Dendritic cell treated with granulocyte-macrophage colony-stimulating factor and Interleukin-4, amounts not matched to agents 40 ng/mL and 50 ng/mL, for 4 days (primary cell): ENCODE measurements at regions not wholly inside any gene's neighbourhood (a gene's known extent, or its start where the extent isn't known, plus 50 kb on each side); places are given as distances from the start of the nearest gene placed in this dataset.

ENCODE experiments used
- H3K27ac Mint-ChIP-seq: one replicate; pipeline ENCODE4 v1.8.0; 2022; ENCODE audit warnings: mild to moderate bottlenecking, mixed read lengths
- H3K27me3 Mint-ChIP-seq: one replicate; pipeline ENCODE4 v1.8.0; 2022; ENCODE audit warnings: mild to moderate bottlenecking, mixed read lengths
- H3K36me3 Mint-ChIP-seq: one replicate; pipeline ENCODE4 v1.8.0; 2022; ENCODE audit warnings: low read depth, mixed read lengths
- H3K4me1 Mint-ChIP-seq: one replicate; pipeline ENCODE4 v1.8.0; 2022; ENCODE audit warnings: low read depth, mixed read lengths
- H3K4me3 Mint-ChIP-seq: one replicate; pipeline ENCODE4 v1.8.0; 2022; ENCODE audit warnings: mild to moderate bottlenecking, moderate library complexity, mixed read lengths
- H3K9me3 Mint-ChIP-seq: one replicate; pipeline ENCODE4 v1.8.0; 2022; ENCODE audit warnings: mixed read lengths
- intact Hi-C: fragments of 100-400 bp; cut with micrococcal nuclease; formaldehyde crosslinking; loops from one replicate; pipeline ENCODE4 v1.15.0; 2022

GRCh38 chr6:159609652-159610178 is 83.3 kb downstream of the SOD2 start:
- Mint-ChIP-seq H3K4me1 (no peaks in the 10 kb centered on the region), H3K27ac (no peak overlapping the region), H3K36me3 (no peaks in the 10 kb centered on the region), H3K9me3 (peaks cover 13% of the 10 kb centered on the region), H3K4me3 (no peak overlapping the region), H3K27me3 (no peaks in the 10 kb centered on the region)
- intact Hi-C loops: no loop called here

- intact Hi-C loops: no loop called here
- Mint-ChIP-seq H3K36me3 (no peaks in the 10 kb centered on the region), H3K27ac (no peak overlapping the region), H3K9me3 (peaks cover 7% of the 10 kb centered on the region), H3K27me3 (no peaks in the 10 kb centered on the region), H3K4me3 (no peak overlapping the region), H3K4me1 (no peaks in the 10 kb centered on the region)
Observed at GRCh38 chr6:159608961-159609651, 83.9 kb downstream of the SOD2 start.

DNA sequence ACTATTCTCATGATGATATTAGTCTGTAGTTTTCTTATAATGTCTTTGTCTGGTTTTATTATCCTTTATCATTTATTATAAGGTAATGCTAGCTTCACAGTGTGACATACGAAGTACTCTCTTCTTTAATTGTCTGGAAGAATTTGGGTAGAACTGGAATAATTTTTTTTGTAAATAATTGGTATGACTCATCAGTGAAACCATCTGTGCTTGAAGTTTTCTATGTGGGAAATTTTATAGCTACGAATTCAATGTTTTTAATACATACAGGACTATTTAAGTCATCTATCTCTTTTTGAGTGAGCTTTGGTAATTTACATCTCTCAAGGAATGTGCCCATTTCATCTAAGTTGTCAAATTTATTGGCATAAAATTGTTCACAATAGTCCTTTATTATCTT is 86.3 kb downstream of the SOD2 start:
- H3K27ac Mint-ChIP-seq: no peak overlapping the region
- intact Hi-C loops: no loop called here

DNA sequence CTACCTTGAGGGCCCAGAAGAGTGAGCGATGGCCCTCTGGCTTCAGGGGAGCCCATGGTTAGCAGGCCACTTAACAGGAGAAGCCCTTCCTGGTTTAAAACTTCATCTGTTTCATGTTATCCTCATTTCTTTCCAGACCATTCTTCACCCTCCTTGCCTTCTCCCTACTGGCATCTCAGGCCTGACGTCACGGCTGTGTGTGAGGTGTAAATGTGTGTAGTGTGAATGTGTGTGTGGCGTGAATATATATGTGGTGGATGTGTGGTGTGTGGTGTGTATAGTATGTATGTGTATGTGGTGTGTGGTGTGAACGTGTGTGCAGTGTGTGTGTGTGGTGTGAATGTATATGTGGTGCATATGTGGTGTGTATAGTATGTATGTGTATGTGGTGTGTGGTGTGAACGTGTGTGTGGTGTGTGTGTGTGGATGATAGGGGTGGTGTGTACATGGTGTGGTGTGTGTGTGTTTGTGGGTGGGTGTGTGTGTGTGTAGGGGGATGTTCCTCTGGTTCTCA is 88.5 kb downstream of the SOD2 start:
- no peaks in the 10 kb centered on the region for H3K36me3 Mint-ChIP-seq
- no peak overlapping the region for H3K27ac Mint-ChIP-seq

More for the DNA sequence above, 86.3 kb downstream of the SOD2 start:
- peaks cover 5% of the 10 kb centered on the region for H3K27me3 Mint-ChIP-seq
- H3K36me3 Mint-ChIP-seq: no peaks in the 10 kb centered on the region
- no peaks in the 10 kb centered on the region for H3K4me1 Mint-ChIP-seq
- no peaks in the 10 kb centered on the region for H3K9me3 Mint-ChIP-seq
- H3K4me3 Mint-ChIP-seq: no peak overlapping the region

DNA sequence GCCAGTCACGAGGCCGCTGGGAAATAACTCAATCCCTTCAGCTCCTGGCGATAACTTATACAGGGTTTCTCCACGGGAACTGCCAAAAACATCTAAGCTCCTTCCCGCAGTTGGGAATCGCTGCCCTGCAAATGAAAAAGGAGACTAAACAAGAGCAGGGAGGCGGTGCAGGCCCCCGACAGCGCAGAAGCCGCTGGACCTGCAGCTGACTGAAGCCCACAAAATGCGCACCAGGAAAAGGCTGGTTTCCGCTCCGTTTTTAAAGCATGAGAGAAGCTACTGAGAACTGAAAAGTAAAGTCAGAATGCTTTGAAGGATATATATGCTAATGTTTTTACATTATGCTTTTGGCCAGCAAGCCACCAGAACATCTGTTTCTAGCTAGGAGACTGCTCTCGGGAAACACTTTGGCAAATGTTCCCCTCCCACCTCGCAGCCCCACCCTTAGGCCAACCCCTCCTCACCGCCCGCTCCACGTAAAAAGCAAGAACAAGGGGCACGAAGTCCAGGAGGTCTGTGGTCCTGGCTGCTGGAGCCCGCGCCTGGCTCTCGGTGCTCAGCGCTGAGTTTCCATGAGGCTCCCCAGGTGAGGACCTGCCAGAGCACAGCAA is 90.5 kb downstream of the SOD2 start:
- peaks cover 7% of the 10 kb centered on the region for H3K27me3 Mint-ChIP-seq
- H3K9me3 Mint-ChIP-seq: no peaks in the 10 kb centered on the region
- H3K4me1 Mint-ChIP-seq: no peaks in the 10 kb centered on the region

More for the DNA sequence above, 88.5 kb downstream of the SOD2 start:
- no peaks in the 10 kb centered on the region for H3K9me3 Mint-ChIP-seq
- intact Hi-C loops: no loop called here
- peaks cover 7% of the 10 kb centered on the region for H3K27me3 Mint-ChIP-seq
- H3K4me1 Mint-ChIP-seq: no peaks in the 10 kb centered on the region
- H3K4me3 Mint-ChIP-seq: no peak overlapping the region

DNA sequence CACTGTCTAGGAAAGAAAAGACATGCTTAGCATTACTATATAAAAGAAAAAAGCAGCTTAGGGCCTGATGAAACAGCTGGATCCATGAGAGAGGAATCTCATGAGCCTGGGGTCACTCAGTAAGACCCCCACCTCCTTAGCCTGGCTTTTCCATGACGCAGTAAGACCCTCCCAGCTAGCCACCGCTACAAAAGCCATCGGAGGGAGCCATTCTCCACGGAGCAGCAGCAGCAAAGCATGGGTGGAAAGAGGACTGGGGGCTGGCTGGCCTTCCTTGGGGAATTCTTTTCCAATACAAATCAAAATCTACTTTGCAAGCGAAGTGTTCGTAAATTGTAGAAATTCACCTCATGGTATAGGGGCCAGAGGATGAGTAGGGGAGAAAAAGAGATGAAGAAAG is 91.8 kb downstream of the SOD2 start:
- intact Hi-C loops: no loop called here

More for the DNA sequence above, 90.5 kb downstream of the SOD2 start:
- intact Hi-C loops: no loop called here
- Mint-ChIP-seq H3K4me3 (no peak overlapping the region), H3K27ac (no peak overlapping the region), H3K36me3 (no peaks in the 10 kb centered on the region)

DNA sequence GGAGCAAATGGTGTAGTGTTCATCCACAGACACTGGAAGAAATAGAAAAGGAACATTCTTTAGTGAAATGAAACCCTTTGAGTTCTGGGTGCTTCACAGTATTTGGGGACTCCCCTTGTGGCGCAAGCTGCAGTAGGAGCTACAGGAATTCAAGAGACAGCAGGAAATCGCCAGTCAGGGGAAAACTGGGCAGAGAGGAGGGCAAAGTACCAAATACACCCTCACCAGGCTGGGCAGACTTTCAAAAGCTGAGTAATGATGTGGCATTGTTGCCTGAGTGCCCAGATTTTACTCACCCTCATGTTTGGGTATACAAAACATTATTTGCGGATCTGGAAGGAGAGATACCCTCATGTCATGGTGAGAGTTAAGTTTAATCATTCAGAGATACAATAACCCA is 97.9 kb downstream of the SOD2 start:
- intact Hi-C loops: no loop called here
- Mint-ChIP-seq H3K4me1 (peaks cover 5% of the 10 kb centered on the region), H3K4me3 (no peak overlapping the region), H3K27ac (no peak overlapping the region), H3K9me3 (no peaks in the 10 kb centered on the region), H3K36me3 (no peaks in the 10 kb centered on the region), H3K27me3 (no peaks in the 10 kb centered on the region)

More for the DNA sequence above, 91.8 kb downstream of the SOD2 start:
- no peak overlapping the region for H3K4me3 Mint-ChIP-seq
- no peaks in the 10 kb centered on the region for H3K9me3 Mint-ChIP-seq
- no peak overlapping the region for H3K27ac Mint-ChIP-seq
- peaks cover 7% of the 10 kb centered on the region for H3K27me3 Mint-ChIP-seq
- H3K4me1 Mint-ChIP-seq: no peaks in the 10 kb centered on the region
- no peaks in the 10 kb centered on the region for H3K36me3 Mint-ChIP-seq

- Mint-ChIP-seq H3K27me3 (no peaks in the 10 kb centered on the region), H3K4me3 (no peak overlapping the region), H3K9me3 (no peaks in the 10 kb centered on the region), H3K36me3 (no peaks in the 10 kb centered on the region), H3K4me1 (peaks cover 5% of the 10 kb centered on the region), H3K27ac (no peak overlapping the region)
- intact Hi-C loops: no loop called here
Observed at GRCh38 chr6:159594750-159595117, 98.3 kb downstream of the SOD2 start.

- H3K27me3 Mint-ChIP-seq: no peaks in the 10 kb centered on the region
- H3K36me3 Mint-ChIP-seq: no peaks in the 10 kb centered on the region
- no peak overlapping the region for H3K4me3 Mint-ChIP-seq
- H3K9me3 Mint-ChIP-seq: no peaks in the 10 kb centered on the region
- H3K27ac Mint-ChIP-seq: no peak overlapping the region
- peaks cover 5% of the 10 kb centered on the region for H3K4me1 Mint-ChIP-seq
- intact Hi-C loops: no loop called here
Observed at GRCh38 chr6:159594106-159594749, 98.8 kb downstream of the SOD2 start.

- Mint-ChIP-seq H3K27ac (no peak overlapping the region), H3K4me1 (peaks cover 5% of the 10 kb centered on the region), H3K4me3 (no peak overlapping the region), H3K36me3 (no peaks in the 10 kb centered on the region), H3K9me3 (no peaks in the 10 kb centered on the region), H3K27me3 (peaks cover 2% of the 10 kb centered on the region)
- intact Hi-C loops: no loop called here
Observed at GRCh38 chr6:159590835-159591234, 102.2 kb downstream of the SOD2 start.

GRCh38 chr6:159586684-159587083 is 106.4 kb downstream of the SOD2 start:
- Mint-ChIP-seq H3K4me1 (no peaks in the 10 kb centered on the region), H3K36me3 (no peaks in the 10 kb centered on the region), H3K27me3 (peaks cover 2% of the 10 kb centered on the region), H3K4me3 (no peak overlapping the region), H3K9me3 (no peaks in the 10 kb centered on the region), H3K27ac (no peak overlapping the region)
- intact Hi-C loops: no loop called here

GRCh38 chr6:159582736-159583135 is 110.3 kb downstream of the SOD2 start:
- H3K9me3 Mint-ChIP-seq: no peaks in the 10 kb centered on the region
- no peaks in the 10 kb centered on the region for H3K36me3 Mint-ChIP-seq
- H3K4me3 Mint-ChIP-seq: no peak overlapping the region
- H3K27ac Mint-ChIP-seq: no peak overlapping the region
- intact Hi-C loops: no loop called here
- no peaks in the 10 kb centered on the region for H3K4me1 Mint-ChIP-seq
- H3K27me3 Mint-ChIP-seq: peaks cover 2% of the 10 kb centered on the region

GRCh38 chr6:159578629-159579028 is 114.4 kb downstream of the SOD2 start:
- intact Hi-C loops: no loop called here
- H3K9me3 Mint-ChIP-seq: no peaks in the 10 kb centered on the region
- H3K36me3 Mint-ChIP-seq: no peaks in the 10 kb centered on the region
- no peaks in the 10 kb centered on the region for H3K4me1 Mint-ChIP-seq
- no peak overlapping the region for H3K27ac Mint-ChIP-seq
- H3K4me3 Mint-ChIP-seq: no peak overlapping the region
- no peaks in the 10 kb centered on the region for H3K27me3 Mint-ChIP-seq

DNA sequence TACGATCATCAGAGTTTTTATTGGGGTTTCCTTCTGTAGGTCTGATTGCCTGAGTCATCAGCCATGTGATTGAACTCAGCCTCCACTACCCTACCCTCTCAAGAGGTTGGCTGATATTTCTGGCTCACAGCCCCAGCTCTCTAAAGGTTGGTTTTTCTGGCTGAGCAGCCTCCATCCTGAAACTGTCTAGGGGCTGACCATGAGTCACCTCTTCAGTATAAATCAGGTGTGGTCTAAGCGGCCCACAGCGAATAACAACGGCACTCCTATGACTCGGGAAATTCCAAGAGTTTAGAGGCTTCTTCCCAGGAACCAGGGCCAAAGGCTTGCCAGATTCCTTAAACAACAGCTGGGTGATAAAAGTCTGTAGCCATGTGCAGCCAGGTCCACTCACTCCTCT is 115.5 kb downstream of the SOD2 start:
- H3K27me3 Mint-ChIP-seq: no peaks in the 10 kb centered on the region
- H3K4me3 Mint-ChIP-seq: no peak overlapping the region
- H3K27ac Mint-ChIP-seq: no peak overlapping the region

More for the DNA sequence above, 115.5 kb downstream of the SOD2 start:
- H3K9me3 Mint-ChIP-seq: no peaks in the 10 kb centered on the region
- intact Hi-C loops: no loop called here
- no peaks in the 10 kb centered on the region for H3K36me3 Mint-ChIP-seq
- no peaks in the 10 kb centered on the region for H3K4me1 Mint-ChIP-seq
